Choroid plexus epithelial cell (primary cell): ENCODE measurements at regions not wholly inside any gene's neighbourhood (a gene's known extent, or its start where the extent isn't known, plus 50 kb on each side); places are given as distances from the start of the nearest gene placed in this dataset.
A peak's percentile ranks its signal among the peaks of the same experiment; 100 is the strongest.

Source experiments
- DNase-seq: peaks from one replicate; pipeline ENCODE4 v3.0.0-alpha.2; 2010; ENCODE audit warnings: low read depth
- H3K4me3 ChIP-seq: 2 replicates; pipeline ENCODE4 v1.5.1; 2011; ENCODE audit warnings: low read depth, mild to moderate bottlenecking, control low read depth, low read length, moderate library complexity
- TF ChIP-seq, protein P1 (sequence below): conservative IDR thresholded peaks from 2 replicates; pipeline ENCODE4 v1.5.1; 2011; ENCODE audit warnings: low read depth, mild to moderate bottlenecking, control low read depth, inconsistent platforms, low read length, moderate library complexity

DNA sequence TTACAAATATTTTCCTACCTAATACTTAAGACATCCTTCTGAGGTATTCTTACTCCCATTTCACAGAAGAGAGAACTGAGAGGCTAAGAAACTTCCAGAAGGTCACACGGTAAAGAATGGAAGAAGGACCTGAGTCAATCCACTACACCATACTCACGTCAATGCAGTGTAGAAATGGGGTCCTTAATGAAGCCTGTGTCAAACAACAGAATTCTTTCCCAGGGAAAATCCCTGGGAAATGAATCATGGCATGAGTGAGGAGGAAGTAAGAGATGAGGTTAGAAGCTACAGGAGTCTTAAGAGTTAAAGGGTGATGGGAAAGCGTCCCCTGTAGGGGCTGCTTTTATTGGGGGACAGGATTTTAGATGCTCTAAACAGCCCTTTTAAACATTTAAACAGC is 147.9 kb downstream of the C11orf91 start:
- no peak for DNase-seq
- no peak overlapping the region for H3K4me3 ChIP-seq
- TF ChIP-seq, protein P1, sequence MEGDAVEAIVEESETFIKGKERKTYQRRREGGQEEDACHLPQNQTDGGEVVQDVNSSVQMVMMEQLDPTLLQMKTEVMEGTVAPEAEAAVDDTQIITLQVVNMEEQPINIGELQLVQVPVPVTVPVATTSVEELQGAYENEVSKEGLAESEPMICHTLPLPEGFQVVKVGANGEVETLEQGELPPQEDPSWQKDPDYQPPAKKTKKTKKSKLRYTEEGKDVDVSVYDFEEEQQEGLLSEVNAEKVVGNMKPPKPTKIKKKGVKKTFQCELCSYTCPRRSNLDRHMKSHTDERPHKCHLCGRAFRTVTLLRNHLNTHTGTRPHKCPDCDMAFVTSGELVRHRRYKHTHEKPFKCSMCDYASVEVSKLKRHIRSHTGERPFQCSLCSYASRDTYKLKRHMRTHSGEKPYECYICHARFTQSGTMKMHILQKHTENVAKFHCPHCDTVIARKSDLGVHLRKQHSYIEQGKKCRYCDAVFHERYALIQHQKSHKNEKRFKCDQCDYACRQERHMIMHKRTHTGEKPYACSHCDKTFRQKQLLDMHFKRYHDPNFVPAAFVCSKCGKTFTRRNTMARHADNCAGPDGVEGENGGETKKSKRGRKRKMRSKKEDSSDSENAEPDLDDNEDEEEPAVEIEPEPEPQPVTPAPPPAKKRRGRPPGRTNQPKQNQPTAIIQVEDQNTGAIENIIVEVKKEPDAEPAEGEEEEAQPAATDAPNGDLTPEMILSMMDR: no peak

DNA sequence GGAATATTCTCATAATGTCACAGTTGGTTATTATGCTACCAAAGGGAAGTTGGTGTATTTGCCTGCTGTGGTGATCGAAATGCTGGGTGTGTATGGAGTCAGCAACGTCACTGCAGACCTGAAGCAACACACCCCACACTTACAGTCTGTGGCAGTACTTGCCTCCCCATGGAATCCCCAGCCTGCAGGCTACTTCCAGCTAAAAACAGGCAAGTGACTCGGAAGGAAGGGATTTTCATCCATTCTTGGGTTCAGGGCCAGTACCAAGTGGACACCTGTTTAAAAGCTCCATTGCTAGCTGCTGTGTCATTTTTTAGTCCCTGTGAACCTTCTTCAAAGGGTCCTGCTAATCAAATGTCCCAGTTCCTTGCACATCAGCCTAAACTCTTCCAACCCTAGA is 149.6 kb downstream of the C11orf91 start:
- DNase-seq: no peak
- H3K4me3 ChIP-seq: no peak overlapping the region
- TF ChIP-seq, protein P1: no peak

DNA sequence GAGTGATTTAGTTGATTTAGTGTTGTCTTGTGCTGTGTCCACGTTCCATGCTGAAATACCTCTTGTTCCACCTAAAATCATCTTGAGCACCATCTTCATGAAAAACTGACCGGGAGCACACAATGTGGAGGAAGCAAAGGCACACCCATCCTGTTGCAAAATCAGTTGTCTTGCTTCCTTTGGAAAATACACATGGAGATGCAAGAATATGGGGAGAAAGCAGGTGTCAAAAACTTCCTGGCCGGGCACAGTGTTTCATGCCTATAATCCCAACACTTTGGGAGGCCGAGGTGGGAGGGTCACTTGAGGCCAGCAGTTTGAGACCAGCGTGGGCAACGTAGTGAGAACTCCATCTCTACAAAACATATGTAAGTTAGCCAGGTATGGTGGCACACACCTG is 151.1 kb downstream of the C11orf91 start:
- no peak overlapping the region for H3K4me3 ChIP-seq
- DNase-seq: no peak
- TF ChIP-seq, protein P1: no peak

DNA sequence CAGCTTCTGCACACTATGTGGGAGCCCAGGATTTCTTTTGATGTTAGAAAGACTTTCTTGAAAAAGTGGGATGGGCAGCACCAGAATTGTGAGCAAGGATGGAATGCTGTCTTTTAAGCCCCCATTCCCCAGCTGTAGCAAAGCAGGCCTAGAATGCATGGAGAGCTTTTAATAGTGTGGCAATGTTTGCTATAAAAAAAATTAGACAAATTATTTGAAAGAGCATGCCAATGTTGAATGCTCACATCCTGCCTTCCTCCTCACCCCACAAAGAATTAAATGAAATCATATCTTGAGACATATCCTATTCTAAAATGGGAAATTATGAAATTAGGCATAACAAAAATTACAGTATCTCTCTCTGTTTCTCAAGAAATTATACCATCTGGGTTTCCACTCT is 154.7 kb downstream of the C11orf91 start:
- H3K4me3 ChIP-seq: no peak overlapping the region
- TF ChIP-seq, protein P1: no peak
- peak; percentile 25 for DNase-seq

DNA sequence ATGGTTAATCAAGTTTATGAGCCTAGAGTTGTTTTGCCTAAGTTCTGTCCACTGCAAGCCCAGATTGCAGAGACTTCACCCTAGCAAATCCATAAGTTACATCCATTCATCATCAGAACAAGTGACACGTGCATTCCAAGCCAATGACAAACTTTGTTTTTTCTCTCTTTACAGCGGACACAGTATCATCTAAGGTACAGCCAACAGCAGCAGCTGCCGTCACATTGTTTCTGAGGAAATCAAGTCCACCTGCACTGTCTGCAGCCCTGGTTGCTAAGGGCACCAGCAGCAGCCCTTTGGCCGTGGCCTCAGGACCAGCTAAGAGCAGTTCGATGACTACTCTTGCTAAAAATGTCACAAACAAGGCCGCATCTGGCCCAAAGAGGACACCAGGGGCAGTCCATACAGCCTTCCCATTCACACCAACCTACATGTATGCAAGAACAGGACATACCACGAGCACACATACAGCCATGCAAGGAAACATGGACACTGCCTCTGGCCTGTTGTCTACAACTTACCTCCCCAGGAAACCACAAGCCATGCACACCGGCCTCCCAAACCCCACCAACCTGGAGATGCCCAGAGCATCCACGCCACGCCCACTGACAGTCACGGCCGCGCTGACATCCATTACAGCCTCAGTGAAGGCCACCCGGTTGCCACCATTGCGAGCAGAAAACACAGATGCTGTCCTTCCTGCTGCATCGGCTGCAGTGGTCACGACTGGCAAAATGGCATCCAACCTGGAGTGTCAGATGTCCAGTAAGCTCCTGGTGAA is 155.8 kb downstream of the C11orf91 start:
- TF ChIP-seq, protein P1: no peak
- DNase-seq: no peak
- no peak overlapping the region for H3K4me3 ChIP-seq

DNA sequence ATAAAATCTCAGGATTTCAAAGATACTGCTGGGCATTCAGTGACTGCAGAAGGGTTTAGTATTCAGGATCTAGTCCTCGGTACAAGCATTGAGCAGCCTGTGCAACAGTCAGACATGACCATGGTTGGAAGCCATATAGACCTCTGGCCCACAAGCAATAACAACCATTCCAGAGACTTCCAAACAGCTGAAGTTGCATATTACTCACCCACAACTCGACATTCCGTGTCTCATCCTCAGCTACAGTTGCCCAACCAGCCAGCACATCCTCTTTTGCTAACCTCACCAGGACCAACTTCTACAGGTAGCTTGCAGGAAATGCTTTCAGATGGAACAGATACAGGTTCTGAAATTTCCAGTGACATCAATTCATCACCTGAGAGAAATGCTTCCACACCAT is 156.8 kb downstream of the C11orf91 start:
- DNase-seq: peak; percentile 22
- H3K4me3 ChIP-seq: no peak overlapping the region
- TF ChIP-seq, protein P1: no peak

DNA sequence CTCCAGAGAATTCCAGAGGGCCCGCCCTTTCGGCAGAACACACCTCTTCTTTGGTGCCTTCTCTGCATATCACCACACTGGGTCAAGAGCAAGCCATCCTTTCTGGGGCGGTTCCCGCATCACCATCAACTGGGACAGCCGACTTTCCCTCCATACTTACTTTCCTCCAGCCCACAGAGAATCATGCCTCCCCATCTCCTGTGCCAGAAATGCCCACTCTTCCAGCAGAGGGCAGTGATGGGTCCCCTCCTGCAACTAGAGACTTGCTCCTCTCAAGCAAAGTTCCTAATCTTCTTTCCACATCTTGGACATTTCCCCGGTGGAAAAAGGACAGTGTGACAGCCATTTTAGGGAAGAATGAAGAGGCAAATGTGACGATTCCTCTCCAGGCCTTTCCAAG is 157.7 kb downstream of the C11orf91 start:
- no peak overlapping the region for H3K4me3 ChIP-seq
- DNase-seq: peak; percentile 77
- TF ChIP-seq, protein P1: peak; percentile 95
